HepG2 (cell line): ENCODE measurements at regions not wholly inside any gene's neighbourhood (a gene's known extent, or its start where the extent isn't known, plus 50 kb on each side); places are given as distances from the start of the nearest gene placed in this dataset.

Experiments
- CBFB ChIP-seq: sonication (generic); formaldehyde crosslinking; IDR thresholded peaks from 2 replicates; pipeline ENCODE4 v1.4.0; 2020; ENCODE audit warnings: missing genetic modification reagents
- CTCF ChIP-seq: sonication (generic); formaldehyde crosslinking; IDR thresholded peaks from 2 replicates; pipeline ENCODE4 v1.5.0; 2020; ENCODE audit warnings: mild to moderate bottlenecking, missing genetic modification reagents, moderate library complexity
- EP300 ChIP-seq, 3 experiments: sonication (generic) in 1 of 3; formaldehyde crosslinking in 1 of 3; IDR thresholded peaks; 2 replicates each; pipeline versions ENCODE4 v1.5.1 to v1.6.1; 2011 to 2020; ENCODE audit warnings: low read depth in 2 of 3, low read length in 2 of 3, borderline replicate concordance in 1 of 3, improper control_type of control experiment in 1 of 3, mild to moderate bottlenecking in 1 of 3, missing genetic modification reagents in 1 of 3, moderate library complexity in 1 of 3
- GABPB1 ChIP-seq: IDR thresholded peaks from 2 replicates; pipeline ENCODE4 v1.6.1; 2016; ENCODE audit warnings: mild to moderate bottlenecking, missing genetic modification reagents, moderate library complexity, missing compliant biosample characterization
- NFE2L1 ChIP-seq: sonication (generic); formaldehyde crosslinking; IDR thresholded peaks from 2 replicates; pipeline ENCODE4 v1.4.0; 2020; ENCODE audit warnings: missing genetic modification reagents, mild to moderate bottlenecking, borderline replicate concordance
- POLR2AphosphoS5 ChIP-seq: IDR thresholded peaks from 2 replicates; pipeline ENCODE4 v1.6.1; 2012; ENCODE audit warnings: low read depth, low read length
- RAD21 ChIP-seq: fragments of 450-650 bp; formaldehyde crosslinking; IDR thresholded peaks from 2 replicates; pipeline ENCODE4 v1.5.0; 2020; ENCODE audit warnings: mild to moderate bottlenecking
- RXRA ChIP-seq: sonication (generic); formaldehyde crosslinking; IDR thresholded peaks from 2 replicates; pipeline ENCODE4 v1.5.1; 2020; ENCODE audit warnings: missing genetic modification reagents
- SETDB1 ChIP-seq: sonication (generic); formaldehyde crosslinking; IDR thresholded peaks from 2 replicates; pipeline ENCODE4 v1.5.1; 2020; ENCODE audit warnings: missing genetic modification reagents, mild to moderate bottlenecking, borderline replicate concordance
- SMAD3 ChIP-seq: sonication (generic); formaldehyde crosslinking; IDR thresholded peaks from 2 replicates; pipeline ENCODE4 v1.4.0; 2020; ENCODE audit warnings: missing genetic modification reagents
- ZNF777 ChIP-seq: sonication (generic); formaldehyde crosslinking; IDR thresholded peaks from 2 replicates; pipeline ENCODE4 v1.4.0; 2020; ENCODE audit warnings: missing genetic modification reagents
- ZSCAN20 ChIP-seq: sonication (generic); formaldehyde crosslinking; IDR thresholded peaks from 2 replicates; pipeline ENCODE4 v1.4.0; 2020; ENCODE audit warnings: missing genetic modification reagents, mild to moderate bottlenecking, borderline replicate concordance

- no peak for TF ChIP-seq POLR2AphosphoS5
- no peak for TF ChIP-seq EP300 (IDR thresholded peaks at IDR 0.05; ENCODE audit: low read depth in 2 of 2, low read length in 2 of 2)
- no peak for TF ChIP-seq EP300 (CRISPR knock-in tag; IDR thresholded peaks at IDR 0.05; ENCODE audit: borderline replicate concordance)
- no peak for TF ChIP-seq SETDB1 (CRISPR knock-in tag)
- no peak for TF ChIP-seq SMAD3 (CRISPR knock-in tag)
- TF ChIP-seq ZNF777 (CRISPR knock-in tag) = no peak
- TF ChIP-seq RAD21 (CRISPR knock-in tag) = no peak
- no peak for TF ChIP-seq ZSCAN20 (CRISPR knock-in tag)
- TF ChIP-seq CBFB (CRISPR knock-in tag) = no peak
- no peak for TF ChIP-seq GABPB1 (CRISPR knock-in tag)
- no peak for TF ChIP-seq NFE2L1
- peak; percentile 53 for TF ChIP-seq CTCF (CRISPR knock-in tag)
- TF ChIP-seq RXRA (CRISPR knock-in tag) = no peak
Observed at GRCh38 chr4:161256716-161257115, 907.1 kb downstream of the FSTL5 start.
